ENCODE measurements at regions not wholly inside any gene's neighbourhood (a gene's known extent, or its start where the extent isn't known, plus 50 kb on each side); places are given as distances from the start of the nearest gene placed in this dataset.

- no peaks in the 10 kb centered on the region for H3K27me3 ChIP-seq (ENCODE audit: control insufficient read depth, insufficient read depth, low read length)
- H3K9me3 ChIP-seq (ENCODE audit: control insufficient read depth, insufficient read depth, low read length) = no peaks in the 10 kb centered on the region
- H3K4me1 ChIP-seq (ENCODE audit: control insufficient read depth, insufficient read depth, low read length) = peaks cover 4% of the 10 kb centered on the region
- no peaks in the 10 kb centered on the region for H3K36me3 ChIP-seq (ENCODE audit: control insufficient read depth, insufficient read depth, low read length)
- no peak overlapping the region for H3K4me3 ChIP-seq (ENCODE audit: low read depth, low read length)
- no peak overlapping the region for H3K9ac ChIP-seq (ENCODE audit: low read depth, low read length)
Observed at GRCh38 chr10:130635528-130635927, 499.3 kb downstream of the GLRX3 start.

- Histone ChIP-seq H3K4me1 (ENCODE audit: control insufficient read depth, insufficient read depth, low read length) (peaks cover 4% of the 10 kb centered on the region), H3K9me3 (ENCODE audit: control insufficient read depth, insufficient read depth, low read length) (no peaks in the 10 kb centered on the region), H3K27me3 (ENCODE audit: control insufficient read depth, insufficient read depth, low read length) (no peaks in the 10 kb centered on the region), H3K9ac (ENCODE audit: low read depth, low read length) (no peak overlapping the region), H3K36me3 (ENCODE audit: control insufficient read depth, insufficient read depth, low read length) (no peaks in the 10 kb centered on the region), H3K4me3 (ENCODE audit: low read depth, low read length) (no peak overlapping the region)
Observed at GRCh38 chr10:130636313-130636930, 500.2 kb downstream of the GLRX3 start.

- H3K4me1 ChIP-seq (ENCODE audit: control insufficient read depth, insufficient read depth, low read length) = peaks cover 4% of the 10 kb centered on the region
- no peaks in the 10 kb centered on the region for H3K27me3 ChIP-seq (ENCODE audit: control insufficient read depth, insufficient read depth, low read length)
- no peak overlapping the region for H3K9ac ChIP-seq (ENCODE audit: low read depth, low read length)
- H3K4me3 ChIP-seq (ENCODE audit: low read depth, low read length) = no peak overlapping the region
- H3K36me3 ChIP-seq (ENCODE audit: control insufficient read depth, insufficient read depth, low read length) = no peaks in the 10 kb centered on the region
- H3K9me3 ChIP-seq (ENCODE audit: control insufficient read depth, insufficient read depth, low read length) = no peaks in the 10 kb centered on the region
Observed at GRCh38 chr10:130637089-130637676, 501.0 kb downstream of the GLRX3 start.

GRCh38 chr10:130638991-130639390, 502.8 kb downstream of the GLRX3 start:
- no peak overlapping the region for H3K4me3 ChIP-seq (ENCODE audit: low read depth, low read length)
- no peaks in the 10 kb centered on the region for H3K9me3 ChIP-seq (ENCODE audit: control insufficient read depth, insufficient read depth, low read length)
- H3K36me3 ChIP-seq (ENCODE audit: control insufficient read depth, insufficient read depth, low read length) = no peaks in the 10 kb centered on the region
- H3K4me1 ChIP-seq (ENCODE audit: control insufficient read depth, insufficient read depth, low read length) = peaks cover 4% of the 10 kb centered on the region
- H3K9ac ChIP-seq (ENCODE audit: low read depth, low read length) = no peak overlapping the region
- no peaks in the 10 kb centered on the region for H3K27me3 ChIP-seq (ENCODE audit: control insufficient read depth, insufficient read depth, low read length)

GRCh38 chr10:130642926-130643325, 506.7 kb downstream of the GLRX3 start:
- Histone ChIP-seq H3K4me3 (ENCODE audit: low read depth, low read length) (no peak overlapping the region), H3K36me3 (ENCODE audit: control insufficient read depth, insufficient read depth, low read length) (no peaks in the 10 kb centered on the region), H3K9me3 (ENCODE audit: control insufficient read depth, insufficient read depth, low read length) (no peaks in the 10 kb centered on the region), H3K4me1 (ENCODE audit: control insufficient read depth, insufficient read depth, low read length) (no peaks in the 10 kb centered on the region), H3K9ac (ENCODE audit: low read depth, low read length) (no peak overlapping the region), H3K27me3 (ENCODE audit: control insufficient read depth, insufficient read depth, low read length) (no peaks in the 10 kb centered on the region)

- Histone ChIP-seq H3K4me3 (ENCODE audit: low read depth, low read length) (no peak overlapping the region), H3K27me3 (ENCODE audit: control insufficient read depth, insufficient read depth, low read length) (no peaks in the 10 kb centered on the region), H3K36me3 (ENCODE audit: control insufficient read depth, insufficient read depth, low read length) (no peaks in the 10 kb centered on the region), H3K9me3 (ENCODE audit: control insufficient read depth, insufficient read depth, low read length) (no peaks in the 10 kb centered on the region), H3K4me1 (ENCODE audit: control insufficient read depth, insufficient read depth, low read length) (no peaks in the 10 kb centered on the region), H3K9ac (ENCODE audit: low read depth, low read length) (no peak overlapping the region)
Observed at GRCh38 chr10:130647341-130647740, 511.1 kb downstream of the GLRX3 start.

GRCh38 chr10:130648807-130649206, 512.6 kb downstream of the GLRX3 start:
- no peaks in the 10 kb centered on the region for H3K4me1 ChIP-seq (ENCODE audit: control insufficient read depth, insufficient read depth, low read length)
- no peaks in the 10 kb centered on the region for H3K9me3 ChIP-seq (ENCODE audit: control insufficient read depth, insufficient read depth, low read length)
- H3K27me3 ChIP-seq (ENCODE audit: control insufficient read depth, insufficient read depth, low read length) = no peaks in the 10 kb centered on the region
- H3K36me3 ChIP-seq (ENCODE audit: control insufficient read depth, insufficient read depth, low read length) = no peaks in the 10 kb centered on the region
- no peak overlapping the region for H3K4me3 ChIP-seq (ENCODE audit: low read depth, low read length)
- no peak overlapping the region for H3K9ac ChIP-seq (ENCODE audit: low read depth, low read length)

GRCh38 chr10:130652544-130652943, 516.4 kb downstream of the GLRX3 start:
- H3K4me3 ChIP-seq (ENCODE audit: low read depth, low read length) = no peak overlapping the region
- no peaks in the 10 kb centered on the region for H3K4me1 ChIP-seq (ENCODE audit: control insufficient read depth, insufficient read depth, low read length)
- no peaks in the 10 kb centered on the region for H3K9me3 ChIP-seq (ENCODE audit: control insufficient read depth, insufficient read depth, low read length)
- no peaks in the 10 kb centered on the region for H3K36me3 ChIP-seq (ENCODE audit: control insufficient read depth, insufficient read depth, low read length)
- H3K9ac ChIP-seq (ENCODE audit: low read depth, low read length) = no peak overlapping the region
- no peaks in the 10 kb centered on the region for H3K27me3 ChIP-seq (ENCODE audit: control insufficient read depth, insufficient read depth, low read length)

- Histone ChIP-seq H3K36me3 (ENCODE audit: control insufficient read depth, insufficient read depth, low read length) (no peaks in the 10 kb centered on the region), H3K4me3 (ENCODE audit: low read depth, low read length) (no peak overlapping the region), H3K9me3 (ENCODE audit: control insufficient read depth, insufficient read depth, low read length) (no peaks in the 10 kb centered on the region), H3K27me3 (ENCODE audit: control insufficient read depth, insufficient read depth, low read length) (no peaks in the 10 kb centered on the region), H3K9ac (ENCODE audit: low read depth, low read length) (no peak overlapping the region), H3K4me1 (ENCODE audit: control insufficient read depth, insufficient read depth, low read length) (no peaks in the 10 kb centered on the region)
Observed at GRCh38 chr10:130652964-130653578, 516.9 kb downstream of the GLRX3 start.

- Histone ChIP-seq H3K9me3 (ENCODE audit: control insufficient read depth, insufficient read depth, low read length) (no peaks in the 10 kb centered on the region), H3K36me3 (ENCODE audit: control insufficient read depth, insufficient read depth, low read length) (no peaks in the 10 kb centered on the region), H3K4me3 (ENCODE audit: low read depth, low read length) (no peak overlapping the region), H3K27me3 (ENCODE audit: control insufficient read depth, insufficient read depth, low read length) (no peaks in the 10 kb centered on the region), H3K4me1 (ENCODE audit: control insufficient read depth, insufficient read depth, low read length) (no peaks in the 10 kb centered on the region), H3K9ac (ENCODE audit: low read depth, low read length) (no peak overlapping the region)
Observed at GRCh38 chr10:130654726-130655125, 518.5 kb downstream of the GLRX3 start.

GRCh38 chr10:130655313-130656186, 519.4 kb downstream of the GLRX3 start:
- Histone ChIP-seq H3K36me3 (ENCODE audit: control insufficient read depth, insufficient read depth, low read length) (no peaks in the 10 kb centered on the region), H3K27me3 (ENCODE audit: control insufficient read depth, insufficient read depth, low read length) (no peaks in the 10 kb centered on the region), H3K4me1 (ENCODE audit: control insufficient read depth, insufficient read depth, low read length) (no peaks in the 10 kb centered on the region), H3K9me3 (ENCODE audit: control insufficient read depth, insufficient read depth, low read length) (no peaks in the 10 kb centered on the region), H3K9ac (ENCODE audit: low read depth, low read length) (no peak overlapping the region), H3K4me3 (ENCODE audit: low read depth, low read length) (no peak overlapping the region)
